Breast epithelium (tissue), 3 donors: ENCODE measurements at regions not wholly inside any gene's neighbourhood (a gene's known extent, or its start where the extent isn't known, plus 50 kb on each side); places are given as distances from the start of the nearest gene placed in this dataset.

Experiments used
- CTCF ChIP-seq, 3 donors: fragments of 450-650 bp; IDR thresholded peaks; one replicate each; pipeline ENCODE4 v1.5.1; 2016 to 2017; ENCODE audit warnings: antibody characterized with exemption in 3 of 3, mild to moderate bottlenecking in 3 of 3, moderate library complexity in 3 of 3
- POLR2A ChIP-seq: fragments of 450-650 bp; IDR thresholded peaks from one replicate; pipeline ENCODE4 v1.6.1; 2016; ENCODE audit warnings: antibody characterized with exemption, mild to moderate bottlenecking, moderate library complexity
- POLR2AphosphoS5 ChIP-seq, 3 donors: sonication (generic); formaldehyde crosslinking; IDR thresholded peaks; one replicate each; pipeline ENCODE4 v1.6.1; 2017; ENCODE audit warnings: antibody characterized with exemption in 3 of 3

- TF ChIP-seq CTCF (IDR thresholded peaks at IDR 0.05) (no peak), POLR2AphosphoS5 (IDR thresholded peaks at IDR 0.05) (no peak), POLR2A (no peak)
Measured at GRCh38 chr2:237030382-237030781, 55.3 kb upstream of the COPS8 start.
